ENCODE measurements at regions not wholly inside any gene's neighbourhood (a gene's known extent, or its start where the extent isn't known, plus 50 kb on each side); places are given as distances from the start of the nearest gene placed in this dataset.

DNA sequence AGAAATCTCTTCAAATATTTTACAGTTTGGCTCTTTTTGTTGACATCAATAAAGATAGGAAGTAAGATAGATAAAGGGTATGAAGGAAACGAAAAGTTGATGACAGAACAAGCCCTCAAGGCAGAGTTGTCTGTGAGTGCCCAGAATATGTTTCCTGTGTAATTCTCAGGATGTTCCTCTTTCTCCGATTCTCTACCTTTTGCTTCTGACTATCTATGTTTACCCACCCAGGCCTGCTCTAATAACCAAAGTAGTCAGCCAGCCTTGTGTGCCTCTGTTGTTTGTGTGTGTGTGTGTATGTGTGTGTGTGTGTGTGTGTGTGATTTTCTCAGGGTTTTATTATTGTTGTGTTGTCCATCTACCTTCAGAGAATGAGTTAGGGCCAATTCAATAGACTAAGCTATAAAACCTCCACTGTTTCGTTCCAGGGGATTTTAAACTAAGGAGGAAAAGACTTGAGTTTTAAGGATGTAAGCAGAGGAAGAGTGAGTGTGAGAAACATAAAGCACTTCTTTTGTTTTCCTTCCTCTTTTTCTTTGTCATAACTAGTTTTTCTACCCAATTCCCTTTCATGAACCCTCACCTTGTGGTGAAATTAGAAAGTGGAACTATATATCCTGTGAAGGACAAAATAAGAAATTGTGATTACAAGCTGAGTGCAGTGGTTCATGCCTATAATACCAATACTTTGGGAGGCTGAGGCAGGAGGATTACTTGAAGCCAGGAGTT is 627.4 kb upstream of the NR5A2 start:
- Mint-ChIP-seq H3K36me3 (ENCODE audit: low read depth) (no peaks in the 10 kb centered on the region), H3K27ac (no peak overlapping the region), H3K27me3 (peaks cover 7% of the 10 kb centered on the region), H3K4me1 (ENCODE audit: low read depth) (no peaks in the 10 kb centered on the region), H3K9me3 (no peaks in the 10 kb centered on the region), H3K4me3 (no peak overlapping the region)
- intact Hi-C loops (cut with micrococcal nuclease), result no loop called here
- no peak for TF ChIP-seq CTCF (IDR thresholded peaks at IDR 0.05)
- no peak for ATAC-seq
- DNase-seq, result no peak
- POLR2A ChIA-PET, result no interaction called here
- CTCF ChIA-PET, result interaction anchor here (1.5 kb wide), 1 partner anchor 21 kb away, joined by 3 read pairs; no protein-coding TSS in a partner anchor

DNA sequence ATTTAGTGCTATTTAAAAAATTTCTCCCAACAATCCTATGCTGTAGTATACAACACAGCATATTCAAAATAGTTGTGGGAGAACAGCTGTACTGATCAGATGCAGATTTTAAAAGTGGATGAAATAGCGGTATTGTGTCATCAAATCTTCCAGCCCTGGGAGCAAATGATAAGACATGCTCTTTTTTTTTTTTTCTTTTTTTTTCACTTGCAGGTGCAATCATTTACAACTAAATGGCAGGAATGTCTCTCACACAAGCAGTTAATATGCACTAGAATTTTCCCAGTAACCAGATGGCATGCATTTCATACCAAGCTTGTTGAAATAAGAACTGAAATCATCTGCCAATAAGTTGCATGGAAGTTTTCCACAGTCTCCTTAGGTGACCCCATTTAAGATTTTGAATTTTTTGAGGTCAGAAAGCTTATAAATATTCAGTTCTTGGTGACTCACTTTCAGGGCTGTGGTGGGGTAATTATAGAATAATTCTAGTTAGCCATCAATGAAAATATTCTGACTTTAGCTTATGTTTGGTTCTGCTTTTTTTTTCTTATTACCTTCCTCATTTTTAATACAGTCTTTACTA is 623.9 kb upstream of the NR5A2 start:
- peaks cover 8% of the 10 kb centered on the region for H3K27me3 Mint-ChIP-seq
- intact Hi-C loops (cut with micrococcal nuclease), result no loop called here
- ChIA-PET CTCF (interaction anchor here (1.4 kb wide), 1 partner anchor 14 kb away, joined by 3 read pairs; no protein-coding TSS in a partner anchor), POLR2A (no interaction called here)
- no peaks in the 10 kb centered on the region for H3K9me3 Mint-ChIP-seq
- no peak overlapping the region for H3K4me3 Mint-ChIP-seq
- H3K36me3 Mint-ChIP-seq (ENCODE audit: low read depth), result no peaks in the 10 kb centered on the region
- DNase-seq, result no peak
- no peaks in the 10 kb centered on the region for H3K4me1 Mint-ChIP-seq (ENCODE audit: low read depth)
- no peak overlapping the region for H3K27ac Mint-ChIP-seq
- ATAC-seq, result no peak
- no peak for TF ChIP-seq CTCF (IDR thresholded peaks at IDR 0.05)

GRCh38 chr1:199404191-199404590 is 623.3 kb upstream of the NR5A2 start:
- ChIA-PET POLR2A (no interaction called here), CTCF (no interaction called here)
- Mint-ChIP-seq H3K27me3 (peaks cover 8% of the 10 kb centered on the region), H3K27ac (no peak overlapping the region), H3K36me3 (ENCODE audit: low read depth) (no peaks in the 10 kb centered on the region), H3K4me1 (ENCODE audit: low read depth) (no peaks in the 10 kb centered on the region), H3K4me3 (no peak overlapping the region), H3K9me3 (no peaks in the 10 kb centered on the region)
- ATAC-seq, result no peak
- DNase-seq, result no peak
- intact Hi-C loops (cut with micrococcal nuclease), result no loop called here
- no peak for TF ChIP-seq CTCF (IDR thresholded peaks at IDR 0.05)

DNA sequence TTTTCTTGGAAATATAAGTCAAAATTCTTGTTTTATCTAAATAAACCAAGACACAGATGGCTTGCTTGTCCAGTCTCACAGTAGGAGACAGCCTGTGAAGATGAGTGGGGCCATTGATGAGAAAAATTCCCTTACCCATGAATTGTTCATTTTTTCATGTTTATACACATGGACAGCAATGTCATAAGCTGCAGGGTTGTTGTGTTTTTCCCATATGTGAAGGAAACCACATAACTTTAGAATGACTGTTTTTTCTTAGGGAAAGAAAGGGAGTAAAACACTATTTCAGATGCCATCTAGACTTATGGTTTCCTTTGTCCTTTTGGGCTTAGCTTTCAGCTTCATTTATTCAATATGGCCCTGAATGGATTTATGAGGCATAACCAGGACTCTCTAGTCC is 622.5 kb upstream of the NR5A2 start:
- Mint-ChIP-seq H3K4me3 (no peak overlapping the region), H3K27ac (no peak overlapping the region), H3K9me3 (no peaks in the 10 kb centered on the region), H3K4me1 (ENCODE audit: low read depth) (no peaks in the 10 kb centered on the region), H3K36me3 (ENCODE audit: low read depth) (no peaks in the 10 kb centered on the region), H3K27me3 (peaks cover 7% of the 10 kb centered on the region)
- intact Hi-C loops (cut with micrococcal nuclease), result no loop called here
- CTCF ChIA-PET, result interaction anchor here (0.6 kb wide), 1 partner anchor 106 kb away, joined by 3 read pairs; no protein-coding TSS in a partner anchor
- ATAC-seq, result no peak
- no peak for TF ChIP-seq CTCF (IDR thresholded peaks at IDR 0.05)
- POLR2A ChIA-PET, result no interaction called here
- DNase-seq, result no peak

DNA sequence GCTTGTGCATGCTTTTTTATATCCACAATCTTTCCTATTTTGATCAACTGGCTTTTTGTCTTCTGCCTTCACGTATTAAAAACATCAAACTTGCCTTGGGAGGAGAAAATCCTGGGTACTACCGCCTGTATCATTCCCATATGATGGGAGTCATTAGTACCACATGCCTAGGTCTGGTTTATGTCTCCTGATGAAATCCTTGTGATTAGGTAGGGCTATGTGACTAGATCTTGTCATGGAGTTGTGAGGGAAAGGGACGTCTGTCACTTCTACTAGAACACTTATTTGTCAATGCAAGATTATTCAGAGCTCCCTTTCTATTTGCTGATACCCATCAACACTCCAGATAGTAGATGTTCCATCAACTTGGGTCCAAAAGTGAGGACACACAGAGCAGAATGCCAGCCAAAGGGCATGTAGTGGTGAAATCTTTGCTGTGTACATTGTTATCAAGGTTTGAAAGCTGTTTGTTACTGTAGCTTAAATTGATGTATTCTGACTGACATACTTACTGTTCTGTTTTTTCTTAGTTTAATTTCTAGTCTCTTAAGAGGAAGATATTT is 621.8 kb upstream of the NR5A2 start:
- ChIA-PET POLR2A (no interaction called here), CTCF (interaction anchor here (0.6 kb wide), 1 partner anchor 106 kb away, joined by 3 read pairs; no protein-coding TSS in a partner anchor)
- Mint-ChIP-seq H3K36me3 (ENCODE audit: low read depth) (no peaks in the 10 kb centered on the region), H3K27ac (no peak overlapping the region), H3K27me3 (peaks cover 7% of the 10 kb centered on the region), H3K9me3 (no peaks in the 10 kb centered on the region), H3K4me3 (no peak overlapping the region), H3K4me1 (ENCODE audit: low read depth) (no peaks in the 10 kb centered on the region)
- intact Hi-C loops (cut with micrococcal nuclease), result no loop called here
- no peak for ATAC-seq
- DNase-seq, result no peak
- TF ChIP-seq CTCF (IDR thresholded peaks at IDR 0.05), result no peak

All from activated CD8-positive, alpha-beta T cell treated with anti-CD3 and anti-CD28 coated beads for 36 hours (primary cell).